Keratinocyte (primary cell): ENCODE measurements at regions not wholly inside any gene's neighbourhood (a gene's known extent, or its start where the extent isn't known, plus 50 kb on each side); places are given as distances from the start of the nearest gene placed in this dataset.

Experiments
- EZH2 ChIP-seq: IDR thresholded peaks from one replicate; pipeline ENCODE4 v1.6.1; 2012; ENCODE audit warnings: inconsistent platforms, mild to moderate bottlenecking, low read length, moderate library complexity
- TF ChIP-seq, protein P1 (sequence below), 3 experiments: IDR thresholded peaks in 1 of 3; conservative IDR thresholded peaks in 1 of 3; optimal IDR thresholded peaks in 1 of 3; 2 replicates in 2 of 3; 3 replicates in 1 of 3; pipeline versions ENCODE3 to v1.5.1; 2011; ENCODE audit warnings: low read length in 3 of 3, mild to moderate bottlenecking in 3 of 3, moderate library complexity in 2 of 3, control low read depth in 1 of 3, inconsistent platforms in 1 of 3; ENCODE audit not compliant: insufficient read depth in 2 of 3; ENCODE audit errors: extremely low read depth in 1 of 3

DNA sequence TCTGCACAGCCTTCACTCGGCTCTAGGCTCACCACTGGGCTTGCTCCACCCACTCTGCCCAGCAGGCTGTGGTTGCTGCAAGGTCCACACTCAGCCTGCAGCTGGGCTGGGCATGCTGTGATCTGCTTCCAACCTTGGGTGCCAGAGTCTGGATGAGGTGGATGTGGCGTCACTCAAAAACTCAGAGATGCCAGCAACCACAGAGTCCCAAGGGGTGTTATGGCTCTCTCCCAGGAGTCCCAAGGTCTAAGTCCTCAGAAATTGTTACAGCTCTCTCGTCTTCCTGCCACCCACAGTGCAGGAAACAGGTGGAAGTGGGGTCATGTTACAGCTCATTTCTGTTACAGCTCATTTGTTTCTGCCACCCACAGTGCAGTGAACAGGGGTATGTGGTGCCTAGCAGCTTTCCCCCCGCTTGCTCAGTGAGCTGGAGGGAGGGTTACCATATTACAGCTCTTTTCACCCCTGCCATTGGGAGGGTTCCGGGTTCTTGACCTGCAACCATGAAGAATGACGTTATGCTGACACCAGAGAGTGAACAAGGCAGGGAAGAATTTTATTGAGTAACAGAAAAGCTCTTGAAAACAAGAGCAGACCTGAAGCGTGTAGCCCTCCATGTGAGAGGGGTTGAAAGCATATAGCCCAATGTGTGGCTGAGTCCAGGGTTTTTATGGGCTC is 893.9 kb downstream of the PCDH7 start:
- TF ChIP-seq, protein P1, sequence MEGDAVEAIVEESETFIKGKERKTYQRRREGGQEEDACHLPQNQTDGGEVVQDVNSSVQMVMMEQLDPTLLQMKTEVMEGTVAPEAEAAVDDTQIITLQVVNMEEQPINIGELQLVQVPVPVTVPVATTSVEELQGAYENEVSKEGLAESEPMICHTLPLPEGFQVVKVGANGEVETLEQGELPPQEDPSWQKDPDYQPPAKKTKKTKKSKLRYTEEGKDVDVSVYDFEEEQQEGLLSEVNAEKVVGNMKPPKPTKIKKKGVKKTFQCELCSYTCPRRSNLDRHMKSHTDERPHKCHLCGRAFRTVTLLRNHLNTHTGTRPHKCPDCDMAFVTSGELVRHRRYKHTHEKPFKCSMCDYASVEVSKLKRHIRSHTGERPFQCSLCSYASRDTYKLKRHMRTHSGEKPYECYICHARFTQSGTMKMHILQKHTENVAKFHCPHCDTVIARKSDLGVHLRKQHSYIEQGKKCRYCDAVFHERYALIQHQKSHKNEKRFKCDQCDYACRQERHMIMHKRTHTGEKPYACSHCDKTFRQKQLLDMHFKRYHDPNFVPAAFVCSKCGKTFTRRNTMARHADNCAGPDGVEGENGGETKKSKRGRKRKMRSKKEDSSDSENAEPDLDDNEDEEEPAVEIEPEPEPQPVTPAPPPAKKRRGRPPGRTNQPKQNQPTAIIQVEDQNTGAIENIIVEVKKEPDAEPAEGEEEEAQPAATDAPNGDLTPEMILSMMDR (optimal IDR thresholded peaks at IDR 0.05 in 1 of 3, IDR thresholded peaks at IDR 0.05 in 1 of 3, conservative IDR thresholded peaks at IDR 0.05 in 1 of 3; ENCODE audit: extremely low read depth in 1 of 3, insufficient read depth in 2 of 3, low read length in 3 of 3), result no peak
- TF ChIP-seq EZH2, result no peak
